ENCODE measurements at regions not wholly inside any gene's neighbourhood (a gene's known extent, or its start where the extent isn't known, plus 50 kb on each side); places are given as distances from the start of the nearest gene placed in this dataset.

DNA sequence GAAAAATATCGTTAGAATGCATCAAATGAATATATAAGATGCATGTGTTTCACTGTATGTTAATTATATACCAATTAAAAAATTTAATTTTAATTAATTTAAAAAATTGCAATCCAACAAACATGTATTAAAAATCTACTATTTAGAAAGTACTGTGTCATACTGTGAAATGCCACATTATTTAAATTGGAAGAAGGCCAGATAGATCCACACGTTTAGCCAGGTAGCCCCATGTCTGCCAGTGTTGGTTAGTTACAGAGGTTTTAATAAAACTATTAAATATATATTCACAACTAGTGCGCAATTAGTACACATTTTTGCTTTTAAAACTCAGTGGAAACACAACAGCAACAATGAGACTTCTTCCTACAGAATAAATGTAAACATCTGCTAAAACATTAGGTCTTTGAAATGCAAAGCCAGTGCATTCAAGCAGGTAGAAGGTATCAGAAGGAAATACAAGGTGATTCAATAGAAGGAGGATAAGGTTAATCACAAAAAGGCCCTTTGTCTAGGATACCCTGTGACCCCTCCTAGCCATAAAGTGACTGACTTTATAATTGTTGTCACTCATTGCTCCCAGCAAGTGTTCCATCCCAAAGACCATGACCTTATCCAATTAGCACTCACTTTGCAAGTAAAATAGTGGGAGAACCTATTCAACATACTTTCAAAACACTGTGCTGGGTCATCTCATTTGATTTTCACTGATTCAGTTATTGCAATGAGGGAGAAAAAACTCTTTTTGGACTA lies 211.5 kb downstream of the TTLL7 start:
- TF ChIP-seq, protein P1, sequence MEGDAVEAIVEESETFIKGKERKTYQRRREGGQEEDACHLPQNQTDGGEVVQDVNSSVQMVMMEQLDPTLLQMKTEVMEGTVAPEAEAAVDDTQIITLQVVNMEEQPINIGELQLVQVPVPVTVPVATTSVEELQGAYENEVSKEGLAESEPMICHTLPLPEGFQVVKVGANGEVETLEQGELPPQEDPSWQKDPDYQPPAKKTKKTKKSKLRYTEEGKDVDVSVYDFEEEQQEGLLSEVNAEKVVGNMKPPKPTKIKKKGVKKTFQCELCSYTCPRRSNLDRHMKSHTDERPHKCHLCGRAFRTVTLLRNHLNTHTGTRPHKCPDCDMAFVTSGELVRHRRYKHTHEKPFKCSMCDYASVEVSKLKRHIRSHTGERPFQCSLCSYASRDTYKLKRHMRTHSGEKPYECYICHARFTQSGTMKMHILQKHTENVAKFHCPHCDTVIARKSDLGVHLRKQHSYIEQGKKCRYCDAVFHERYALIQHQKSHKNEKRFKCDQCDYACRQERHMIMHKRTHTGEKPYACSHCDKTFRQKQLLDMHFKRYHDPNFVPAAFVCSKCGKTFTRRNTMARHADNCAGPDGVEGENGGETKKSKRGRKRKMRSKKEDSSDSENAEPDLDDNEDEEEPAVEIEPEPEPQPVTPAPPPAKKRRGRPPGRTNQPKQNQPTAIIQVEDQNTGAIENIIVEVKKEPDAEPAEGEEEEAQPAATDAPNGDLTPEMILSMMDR (IDR thresholded peaks at IDR 0.05): no peak

DNA sequence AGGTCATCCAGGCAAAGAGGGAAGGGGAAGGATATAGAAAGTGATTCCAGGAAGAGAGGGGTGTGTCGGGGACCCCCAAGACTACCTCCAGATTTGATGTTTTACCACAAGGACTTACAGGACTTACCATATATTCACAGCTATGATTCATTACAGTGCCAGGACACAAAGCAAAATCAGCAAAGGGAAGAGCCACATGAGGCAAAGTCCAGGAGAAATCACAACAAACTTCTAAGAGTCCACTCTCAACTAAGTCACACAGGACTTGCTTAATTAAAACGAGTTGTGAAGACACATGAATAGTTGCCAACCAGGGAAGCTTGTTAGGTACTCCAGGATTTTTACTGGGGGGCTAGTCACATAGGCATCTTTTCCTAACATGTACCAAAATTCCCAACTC lies 217.3 kb downstream of the TTLL7 start:
- TF ChIP-seq, protein P1 (IDR thresholded peaks at IDR 0.05): no peak

DNA sequence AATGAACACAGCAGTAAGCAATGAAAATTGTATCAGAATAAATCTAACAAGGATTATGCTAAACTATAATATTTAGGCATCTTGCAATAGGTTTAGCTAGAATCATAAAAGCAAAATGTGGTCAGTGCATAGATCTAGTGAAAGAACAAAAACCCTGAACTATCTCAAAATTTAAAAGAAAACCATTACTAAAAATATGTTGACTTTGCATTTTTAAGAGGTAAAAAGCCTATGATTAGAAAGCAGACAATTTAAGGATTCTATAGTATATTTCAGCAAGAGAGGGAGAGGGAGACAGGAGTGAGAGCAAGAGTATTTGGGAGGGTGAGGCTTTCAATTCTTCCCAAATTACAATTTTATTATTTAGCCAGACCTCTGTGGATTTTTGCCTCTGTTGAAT lies 219.4 kb downstream of the TTLL7 start:
- TF ChIP-seq, protein P1 (IDR thresholded peaks at IDR 0.05): no peak

DNA sequence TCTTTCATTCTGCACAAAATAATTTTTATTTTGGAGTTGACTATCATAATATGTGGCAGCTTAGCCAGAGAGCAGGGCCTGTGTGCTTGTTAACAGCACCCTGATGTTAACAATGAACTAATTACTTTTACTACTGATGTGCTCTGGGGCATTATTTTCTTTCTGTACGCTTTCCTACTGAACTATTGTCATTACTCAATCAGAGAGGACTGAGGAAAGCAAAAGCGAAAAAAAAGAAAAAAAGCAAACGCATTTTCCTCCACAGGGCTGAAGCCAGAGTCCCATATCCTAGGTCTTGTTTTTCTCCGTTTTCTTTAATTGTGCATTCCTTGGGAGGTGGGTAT lies 221.2 kb downstream of the TTLL7 start:
- TF ChIP-seq, protein P1 (IDR thresholded peaks at IDR 0.05): no peak

DNA sequence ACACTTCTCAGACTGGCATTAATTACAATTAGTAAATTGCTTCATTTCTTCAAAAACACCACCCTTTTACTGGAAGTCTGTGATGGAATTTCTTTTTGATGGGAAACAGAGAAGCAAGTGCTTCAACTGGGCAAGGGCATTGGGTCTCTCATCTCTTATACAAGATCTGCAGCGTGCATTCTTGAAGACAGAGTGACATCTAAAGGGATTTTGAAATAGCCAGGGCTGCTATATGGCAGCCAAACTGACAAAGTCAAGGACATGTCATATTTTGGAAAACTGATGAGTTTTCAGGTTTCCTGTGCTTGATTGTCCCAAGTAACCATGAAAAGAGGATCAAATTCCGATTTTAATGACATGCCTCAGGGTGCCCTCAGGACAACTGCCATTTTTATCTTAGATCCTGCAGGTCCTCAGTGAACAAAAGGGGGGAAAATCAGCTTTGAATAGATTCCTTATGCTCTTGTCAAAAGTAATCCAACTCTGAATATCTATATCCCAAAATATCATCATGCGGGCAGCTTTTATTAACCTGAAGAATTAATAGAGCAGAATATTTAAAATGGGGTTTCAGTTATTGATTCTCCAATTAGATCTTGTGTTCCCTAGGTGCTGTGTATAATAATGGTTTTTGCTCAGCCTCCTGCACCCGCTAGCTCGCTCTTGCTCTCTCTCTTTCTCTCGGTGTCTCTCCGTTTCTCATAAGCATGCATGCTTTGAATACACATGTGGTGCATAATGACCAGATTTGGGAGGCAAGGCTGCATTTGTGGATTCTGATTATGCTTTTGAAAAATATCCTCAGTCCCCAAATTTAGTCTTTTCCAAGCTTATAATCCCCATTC lies 221.8 kb downstream of the TTLL7 start:
- TF ChIP-seq, protein P1 (IDR thresholded peaks at IDR 0.05): no peak

DNA sequence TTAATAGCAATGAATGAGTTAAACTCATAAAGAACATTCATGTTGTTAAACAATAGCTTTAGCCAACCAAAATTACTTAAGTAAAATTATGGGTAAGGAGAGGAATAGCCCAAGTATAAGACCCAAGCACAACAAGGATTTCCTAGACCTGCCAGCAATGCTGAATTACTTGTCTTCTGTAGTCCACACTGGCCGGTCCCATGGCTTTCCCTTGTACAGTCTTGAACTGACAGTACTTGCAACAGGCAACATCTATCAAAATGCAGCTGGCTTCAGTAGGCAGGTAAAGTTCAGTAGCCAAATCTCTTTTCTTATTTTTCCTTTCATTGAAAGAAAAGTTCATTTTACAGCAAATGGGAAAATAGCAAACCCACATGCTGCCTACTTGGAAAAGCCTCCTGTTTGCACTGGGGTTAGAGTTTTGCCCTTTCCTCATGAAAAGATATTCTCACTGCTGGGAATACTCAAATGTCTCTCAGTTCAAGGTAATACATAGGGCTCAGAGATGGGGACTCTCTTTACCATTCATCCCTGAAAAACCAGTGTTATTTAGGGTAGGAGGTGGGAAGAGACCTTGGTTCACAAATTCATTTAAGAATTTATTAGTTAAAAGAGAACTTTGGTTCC lies 222.8 kb downstream of the TTLL7 start:
- TF ChIP-seq, protein P1 (IDR thresholded peaks at IDR 0.05): no peak

DNA sequence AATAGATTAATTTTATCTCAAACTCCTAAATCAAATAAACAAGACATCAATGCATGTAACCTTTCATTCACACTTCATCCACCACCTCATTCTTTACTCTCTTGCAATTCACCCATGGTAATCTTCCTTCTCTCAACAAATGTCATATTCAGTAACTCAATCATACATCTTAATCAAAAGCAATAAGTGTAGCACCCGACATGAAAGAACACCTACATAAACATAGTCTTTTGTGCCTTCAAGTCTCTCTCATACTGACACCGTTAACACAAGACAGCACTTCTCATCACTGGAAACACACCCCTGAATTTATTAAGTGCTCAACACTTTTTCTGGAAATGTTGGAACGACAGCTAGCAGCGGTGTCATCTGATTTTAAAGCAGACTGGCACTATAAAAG lies 225.9 kb downstream of the TTLL7 start:
- TF ChIP-seq, protein P1 (IDR thresholded peaks at IDR 0.05): no peak
